WTC11 (cell line): ENCODE measurements at regions not wholly inside any gene's neighbourhood (a gene's known extent, or its start where the extent isn't known, plus 50 kb on each side); places are given as distances from the start of the nearest gene placed in this dataset.

Experiments used
- ATAC-seq: fragments of 200-7000 bp; cut with Tn5 transposase; 2 replicates; pipeline ENCODE4 v1.10.0; 2021; ENCODE audit warnings: mild to moderate bottlenecking, moderate library complexity
- CTCF ChIA-PET: fragments of 300-600 bp; sonication (Branson Sonifier 250); formaldehyde crosslinking; loops from one replicate; lab custom pipeline; 2021; ENCODE audit warnings: antibody characterized with exemption; lab: Charles Lee
- POLR2A ChIA-PET: fragments of 350-600 bp; sonication (Branson Sonifier 250); formaldehyde crosslinking; loops from one replicate; lab custom pipeline; 2021; ENCODE audit warnings: antibody characterized with exemption; lab: Charles Lee
- DNase-seq: peaks from one replicate; pipeline ENCODE4 v3.0.0; 2021; ENCODE audit warnings: low spot score
- H3K27ac Mint-ChIP-seq: 2 replicates; pipeline ENCODE4 v1.8.0; 2021; ENCODE audit warnings: mixed read lengths
- H3K27me3 Mint-ChIP-seq: 2 replicates; pipeline ENCODE4 v1.8.0; 2021; ENCODE audit warnings: low read depth, mild to moderate bottlenecking, moderate library complexity, mixed read lengths
- H3K36me3 Mint-ChIP-seq: 2 replicates; pipeline ENCODE4 v1.8.0; 2021; ENCODE audit warnings: mixed read lengths
- H3K4me1 Mint-ChIP-seq: 2 replicates; pipeline ENCODE4 v1.8.0; 2022; ENCODE audit warnings: mixed read lengths
- H3K4me3 Mint-ChIP-seq: 2 replicates; pipeline ENCODE4 v1.8.0; 2021; ENCODE audit warnings: mild to moderate bottlenecking, moderate library complexity, mixed read lengths
- H3K9me3 Mint-ChIP-seq: 2 replicates; pipeline ENCODE4 v1.8.0; 2021; ENCODE audit warnings: mixed read lengths
- EMX1 ChIP-seq: fragments of 250-450 bp; sonication (Bioruptor Pico); IDR thresholded peaks from 2 replicates; pipeline ENCODE4 v1.8.0; 2021; ENCODE audit warnings: mild to moderate bottlenecking
- FOXP1 ChIP-seq: sonication (generic); formaldehyde crosslinking; IDR thresholded peaks from 2 replicates; pipeline ENCODE4 v1.8.0; 2022; ENCODE audit warnings: missing genetic modification reagents, mild to moderate bottlenecking, moderate library complexity, borderline replicate concordance
- GRHL2 ChIP-seq: fragments of 250-450 bp; sonication (Bioruptor Pico); IDR thresholded peaks from 2 replicates; pipeline ENCODE4 v1.8.0; 2022; ENCODE audit warnings: mild to moderate bottlenecking, moderate library complexity; ENCODE audit not compliant: insufficient replicate concordance, severe bottlenecking
- JUN ChIP-seq: sonication (generic); formaldehyde crosslinking; IDR thresholded peaks from 2 replicates; pipeline ENCODE4 v1.8.0; 2023; ENCODE audit warnings: mild to moderate bottlenecking, missing genetic modification reagents
- NFATC4 ChIP-seq: fragments of 250-450 bp; sonication (Bioruptor Pico); IDR thresholded peaks from 2 replicates; pipeline ENCODE4 v1.9.0; 2021; ENCODE audit warnings: mild to moderate bottlenecking
- NR3C1 ChIP-seq: sonication (generic); formaldehyde crosslinking; conservative IDR thresholded peaks from 2 replicates; pipeline ENCODE4 v1.8.1; 2023; ENCODE audit warnings: low read depth, mild to moderate bottlenecking, missing genetic modification reagents
- PRRX2 ChIP-seq: fragments of 250-450 bp; sonication (Bioruptor Pico); IDR thresholded peaks from 2 replicates; pipeline ENCODE4 v1.8.0; 2021; ENCODE audit warnings: mild to moderate bottlenecking
- RORB ChIP-seq: fragments of 250-450 bp; sonication (Bioruptor Pico); IDR thresholded peaks from 2 replicates; pipeline ENCODE4 v1.9.0; 2021; ENCODE audit warnings: mild to moderate bottlenecking
- SMAD3 ChIP-seq: sonication (generic); formaldehyde crosslinking; IDR thresholded peaks from 2 replicates; pipeline ENCODE4 v1.8.0; 2022; ENCODE audit warnings: missing genetic modification reagents, mild to moderate bottlenecking, borderline replicate concordance
- TEAD4 ChIP-seq: sonication (generic); formaldehyde crosslinking; IDR thresholded peaks from 2 replicates; pipeline ENCODE4 v1.8.0; 2022; ENCODE audit warnings: mild to moderate bottlenecking, missing genetic modification reagents
- ZNF138 ChIP-seq: sonication (generic); formaldehyde crosslinking; conservative IDR thresholded peaks from 2 replicates; pipeline ENCODE4 v1.8.1; 2022; ENCODE audit warnings: mild to moderate bottlenecking, moderate library complexity, missing genetic modification reagents
- ZNF232 ChIP-seq: sonication (generic); formaldehyde crosslinking; IDR thresholded peaks from 2 replicates; pipeline ENCODE4 v1.8.0; 2022; ENCODE audit warnings: mild to moderate bottlenecking, missing genetic modification reagents
- ZNF671 ChIP-seq: fragments of 250-450 bp; sonication (Bioruptor Pico); IDR thresholded peaks from 2 replicates; pipeline ENCODE4 v1.8.0; 2021; ENCODE audit warnings: mild to moderate bottlenecking
- TF ChIP-seq, protein P1 (sequence below): fragments of 250-450 bp; sonication (Bioruptor Pico); IDR thresholded peaks from 2 replicates; pipeline ENCODE4 v1.9.0; 2021; ENCODE audit warnings: moderate library complexity, mild to moderate bottlenecking, inconsistent platforms, borderline replicate concordance
- TF ChIP-seq, protein P2 (sequence below): fragments of 250-450 bp; sonication (Bioruptor Pico); IDR thresholded peaks from 2 replicates; pipeline ENCODE4 v1.9.0; 2021; ENCODE audit warnings: mild to moderate bottlenecking
- TF ChIP-seq, protein P3 (sequence below): sonication (generic); formaldehyde crosslinking; IDR thresholded peaks from 2 replicates; pipeline ENCODE4 v1.8.0; 2022; ENCODE audit warnings: missing genetic modification reagents
- TF ChIP-seq, protein P4 (sequence below): fragments of 250-450 bp; sonication (Bioruptor Pico); IDR thresholded peaks from 2 replicates; pipeline ENCODE4 v1.9.0; 2021; ENCODE audit warnings: mild to moderate bottlenecking
- TF ChIP-seq, protein P5 (sequence below): sonication (generic); formaldehyde crosslinking; IDR thresholded peaks from 2 replicates; pipeline ENCODE4 v1.8.0; 2023; ENCODE audit warnings: mild to moderate bottlenecking, missing genetic modification reagents
- TF ChIP-seq, protein P6 (sequence below): fragments of 250-450 bp; sonication (Bioruptor Pico); IDR thresholded peaks from 2 replicates; pipeline ENCODE4 v2.1.2; 2022; ENCODE audit warnings: mild to moderate bottlenecking, moderate library complexity

DNA sequence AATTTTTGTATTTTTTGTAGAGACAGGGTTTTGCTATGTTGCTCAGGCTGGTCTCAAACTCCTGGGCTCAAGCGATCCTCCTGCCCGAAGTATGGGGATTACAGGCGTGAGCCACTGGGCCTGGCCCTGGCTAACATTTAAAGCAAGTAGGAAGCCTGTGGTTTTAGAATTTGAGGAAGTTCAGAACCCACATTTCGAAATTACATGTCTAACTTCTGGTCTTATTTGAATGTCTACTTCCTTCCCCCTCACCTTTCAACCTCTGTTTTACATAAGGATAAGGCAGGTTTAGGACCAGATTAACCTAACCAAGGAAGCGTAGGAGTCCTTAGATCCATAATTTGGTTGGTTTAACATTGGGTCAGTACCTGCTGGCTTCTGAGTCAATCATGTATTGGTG lies 120.5 kb upstream of the PROK2 start (continued):
- TF ChIP-seq, protein P1, sequence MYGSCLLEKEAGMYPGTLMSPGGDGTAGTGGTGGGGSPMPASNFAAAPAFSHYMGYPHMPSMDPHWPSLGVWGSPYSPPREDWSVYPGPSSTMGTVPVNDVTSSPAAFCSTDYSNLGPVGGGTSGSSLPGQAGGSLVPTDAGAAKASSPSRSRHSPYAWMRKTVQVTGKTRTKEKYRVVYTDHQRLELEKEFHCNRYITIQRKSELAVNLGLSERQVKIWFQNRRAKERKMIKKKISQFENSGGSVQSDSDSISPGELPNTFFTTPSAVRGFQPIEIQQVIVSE = no peak
- TF ChIP-seq ZNF138 (CRISPR knock-in tag) (no peak), RORB (no peak), TEAD4 (CRISPR knock-in tag) (no peak), ZNF232 (no peak), FOXP1 (CRISPR knock-in tag) (no peak), SMAD3 (CRISPR knock-in tag) (no peak), JUN (CRISPR knock-in tag) (no peak)
- TF ChIP-seq, protein P2, sequence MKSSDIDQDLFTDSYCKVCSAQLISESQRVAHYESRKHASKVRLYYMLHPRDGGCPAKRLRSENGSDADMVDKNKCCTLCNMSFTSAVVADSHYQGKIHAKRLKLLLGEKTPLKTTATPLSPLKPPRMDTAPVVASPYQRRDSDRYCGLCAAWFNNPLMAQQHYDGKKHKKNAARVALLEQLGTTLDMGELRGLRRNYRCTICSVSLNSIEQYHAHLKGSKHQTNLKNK = no peak
- TF ChIP-seq, protein P3, sequence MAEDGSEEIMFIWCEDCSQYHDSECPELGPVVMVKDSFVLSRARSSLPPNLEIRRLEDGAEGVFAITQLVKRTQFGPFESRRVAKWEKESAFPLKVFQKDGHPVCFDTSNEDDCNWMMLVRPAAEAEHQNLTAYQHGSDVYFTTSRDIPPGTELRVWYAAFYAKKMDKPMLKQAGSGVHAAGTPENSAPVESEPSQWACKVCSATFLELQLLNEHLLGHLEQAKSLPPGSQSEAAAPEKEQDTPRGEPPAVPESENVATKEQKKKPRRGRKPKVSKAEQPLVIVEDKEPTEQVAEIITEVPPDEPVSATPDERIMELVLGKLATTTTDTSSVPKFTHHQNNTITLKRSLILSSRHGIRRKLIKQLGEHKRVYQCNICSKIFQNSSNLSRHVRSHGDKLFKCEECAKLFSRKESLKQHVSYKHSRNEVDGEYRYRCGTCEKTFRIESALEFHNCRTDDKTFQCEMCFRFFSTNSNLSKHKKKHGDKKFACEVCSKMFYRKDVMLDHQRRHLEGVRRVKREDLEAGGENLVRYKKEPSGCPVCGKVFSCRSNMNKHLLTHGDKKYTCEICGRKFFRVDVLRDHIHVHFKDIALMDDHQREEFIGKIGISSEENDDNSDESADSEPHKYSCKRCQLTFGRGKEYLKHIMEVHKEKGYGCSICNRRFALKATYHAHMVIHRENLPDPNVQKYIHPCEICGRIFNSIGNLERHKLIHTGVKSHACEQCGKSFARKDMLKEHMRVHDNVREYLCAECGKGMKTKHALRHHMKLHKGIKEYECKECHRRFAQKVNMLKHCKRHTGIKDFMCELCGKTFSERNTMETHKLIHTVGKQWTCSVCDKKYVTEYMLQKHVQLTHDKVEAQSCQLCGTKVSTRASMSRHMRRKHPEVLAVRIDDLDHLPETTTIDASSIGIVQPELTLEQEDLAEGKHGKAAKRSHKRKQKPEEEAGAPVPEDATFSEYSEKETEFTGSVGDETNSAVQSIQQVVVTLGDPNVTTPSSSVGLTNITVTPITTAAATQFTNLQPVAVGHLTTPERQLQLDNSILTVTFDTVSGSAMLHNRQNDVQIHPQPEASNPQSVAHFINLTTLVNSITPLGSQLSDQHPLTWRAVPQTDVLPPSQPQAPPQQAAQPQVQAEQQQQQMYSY (CRISPR knock-in tag) = no peak

DNA sequence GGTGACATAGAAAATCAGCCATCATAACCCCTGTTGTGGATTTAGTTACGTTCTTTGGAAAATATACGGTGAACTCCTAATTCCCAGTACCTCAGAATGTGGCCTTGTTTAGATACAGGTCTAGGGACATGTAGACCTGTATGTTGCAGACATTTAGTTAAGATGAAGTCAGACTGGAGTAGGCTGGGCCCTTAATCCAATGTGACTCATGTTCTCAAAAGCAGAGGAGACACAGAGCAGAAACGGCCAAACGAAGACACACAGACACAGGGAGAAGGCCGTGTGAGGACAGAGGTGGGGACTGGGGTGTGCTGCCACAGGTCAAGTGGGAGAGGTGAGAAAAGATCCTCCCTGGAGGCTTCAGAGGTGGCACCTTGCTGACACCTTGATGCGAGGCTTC lies 119.0 kb upstream of the PROK2 start:
- ATAC-seq (no peak), DNase-seq (no peak)
- Mint-ChIP-seq H3K27me3 (no peaks in the 10 kb centered on the region; the same call in 1 of the 2 replicates), H3K36me3 (no peaks in the 10 kb centered on the region), H3K4me3 (no peak overlapping the region), H3K9me3 (peaks cover 3% of the 10 kb centered on the region; the same call in 1 of the 2 replicates), H3K27ac (no peak overlapping the region), H3K4me1 (peaks cover 31% of the 10 kb centered on the region)
- TF ChIP-seq NR3C1 = no peak
- TF ChIP-seq ZNF671 (CRISPR knock-in tag) = no peak
- no peak for TF ChIP-seq EMX1 (CRISPR knock-in tag)
- no peak for TF ChIP-seq PRRX2 (CRISPR knock-in tag)
- no peak for TF ChIP-seq ZNF138 (CRISPR knock-in tag)
- no peak for TF ChIP-seq NFATC4 (CRISPR knock-in tag)
- TF ChIP-seq, protein P4, sequence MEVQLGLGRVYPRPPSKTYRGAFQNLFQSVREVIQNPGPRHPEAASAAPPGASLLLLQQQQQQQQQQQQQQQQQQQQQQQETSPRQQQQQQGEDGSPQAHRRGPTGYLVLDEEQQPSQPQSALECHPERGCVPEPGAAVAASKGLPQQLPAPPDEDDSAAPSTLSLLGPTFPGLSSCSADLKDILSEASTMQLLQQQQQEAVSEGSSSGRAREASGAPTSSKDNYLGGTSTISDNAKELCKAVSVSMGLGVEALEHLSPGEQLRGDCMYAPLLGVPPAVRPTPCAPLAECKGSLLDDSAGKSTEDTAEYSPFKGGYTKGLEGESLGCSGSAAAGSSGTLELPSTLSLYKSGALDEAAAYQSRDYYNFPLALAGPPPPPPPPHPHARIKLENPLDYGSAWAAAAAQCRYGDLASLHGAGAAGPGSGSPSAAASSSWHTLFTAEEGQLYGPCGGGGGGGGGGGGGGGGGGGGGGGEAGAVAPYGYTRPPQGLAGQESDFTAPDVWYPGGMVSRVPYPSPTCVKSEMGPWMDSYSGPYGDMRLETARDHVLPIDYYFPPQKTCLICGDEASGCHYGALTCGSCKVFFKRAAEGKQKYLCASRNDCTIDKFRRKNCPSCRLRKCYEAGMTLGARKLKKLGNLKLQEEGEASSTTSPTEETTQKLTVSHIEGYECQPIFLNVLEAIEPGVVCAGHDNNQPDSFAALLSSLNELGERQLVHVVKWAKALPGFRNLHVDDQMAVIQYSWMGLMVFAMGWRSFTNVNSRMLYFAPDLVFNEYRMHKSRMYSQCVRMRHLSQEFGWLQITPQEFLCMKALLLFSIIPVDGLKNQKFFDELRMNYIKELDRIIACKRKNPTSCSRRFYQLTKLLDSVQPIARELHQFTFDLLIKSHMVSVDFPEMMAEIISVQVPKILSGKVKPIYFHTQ (CRISPR knock-in tag) = no peak
- TF ChIP-seq, protein P5, sequence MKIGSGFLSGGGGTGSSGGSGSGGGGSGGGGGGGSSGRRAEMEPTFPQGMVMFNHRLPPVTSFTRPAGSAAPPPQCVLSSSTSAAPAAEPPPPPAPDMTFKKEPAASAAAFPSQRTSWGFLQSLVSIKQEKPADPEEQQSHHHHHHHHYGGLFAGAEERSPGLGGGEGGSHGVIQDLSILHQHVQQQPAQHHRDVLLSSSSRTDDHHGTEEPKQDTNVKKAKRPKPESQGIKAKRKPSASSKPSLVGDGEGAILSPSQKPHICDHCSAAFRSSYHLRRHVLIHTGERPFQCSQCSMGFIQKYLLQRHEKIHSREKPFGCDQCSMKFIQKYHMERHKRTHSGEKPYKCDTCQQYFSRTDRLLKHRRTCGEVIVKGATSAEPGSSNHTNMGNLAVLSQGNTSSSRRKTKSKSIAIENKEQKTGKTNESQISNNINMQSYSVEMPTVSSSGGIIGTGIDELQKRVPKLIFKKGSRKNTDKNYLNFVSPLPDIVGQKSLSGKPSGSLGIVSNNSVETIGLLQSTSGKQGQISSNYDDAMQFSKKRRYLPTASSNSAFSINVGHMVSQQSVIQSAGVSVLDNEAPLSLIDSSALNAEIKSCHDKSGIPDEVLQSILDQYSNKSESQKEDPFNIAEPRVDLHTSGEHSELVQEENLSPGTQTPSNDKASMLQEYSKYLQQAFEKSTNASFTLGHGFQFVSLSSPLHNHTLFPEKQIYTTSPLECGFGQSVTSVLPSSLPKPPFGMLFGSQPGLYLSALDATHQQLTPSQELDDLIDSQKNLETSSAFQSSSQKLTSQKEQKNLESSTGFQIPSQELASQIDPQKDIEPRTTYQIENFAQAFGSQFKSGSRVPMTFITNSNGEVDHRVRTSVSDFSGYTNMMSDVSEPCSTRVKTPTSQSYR (CRISPR knock-in tag) = no peak
- TF ChIP-seq, protein P6, sequence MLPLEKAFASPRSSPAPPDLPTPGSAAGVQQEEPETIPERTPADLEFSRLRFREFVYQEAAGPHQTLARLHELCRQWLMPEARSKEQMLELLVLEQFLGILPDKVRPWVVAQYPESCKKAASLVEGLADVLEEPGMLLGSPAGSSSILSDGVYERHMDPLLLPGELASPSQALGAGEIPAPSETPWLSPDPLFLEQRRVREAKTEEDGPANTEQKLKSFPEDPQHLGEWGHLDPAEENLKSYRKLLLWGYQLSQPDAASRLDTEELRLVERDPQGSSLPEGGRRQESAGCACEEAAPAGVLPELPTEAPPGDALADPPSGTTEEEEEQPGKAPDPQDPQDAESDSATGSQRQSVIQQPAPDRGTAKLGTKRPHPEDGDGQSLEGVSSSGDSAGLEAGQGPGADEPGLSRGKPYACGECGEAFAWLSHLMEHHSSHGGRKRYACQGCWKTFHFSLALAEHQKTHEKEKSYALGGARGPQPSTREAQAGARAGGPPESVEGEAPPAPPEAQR (CRISPR knock-in tag) = no peak
- no peak for TF ChIP-seq GRHL2
- ChIA-PET CTCF (no interaction called here), POLR2A (no interaction called here)
